K562 (cell line): ENCODE measurements at regions not wholly inside any gene's neighbourhood (a gene's known extent, or its start where the extent isn't known, plus 50 kb on each side); places are given as distances from the start of the nearest gene placed in this dataset.
A peak's percentile ranks its signal among the peaks of the same experiment; 100 is the strongest.

Source experiments
- ATAC-seq: fragments of 200-7000 bp; cut with Tn5 transposase; 3 replicates; pipeline ENCODE4 v1.9.1; 2020; ENCODE audit warnings: moderate library complexity
- BruUV-seq: library from RNA; stranded (reverse); fragments of 400-500 nt; replicated peaks from 2 replicates; lab custom pipeline; 2021; lab: Mats Ljungman, UMichigan
- CTCF ChIA-PET: fragments of 300-600 bp; formaldehyde crosslinking; extraction: SDS; loops from one replicate; lab custom pipeline; 2021; ENCODE audit warnings: low intra/inter-chr PET ratio; lab: Yijun Ruan, JAX
- POLR2A ChIA-PET: fragments of 300-600, 350-650 bp; sonication (Branson Sonifier 250); formaldehyde crosslinking; extraction: SDS; loops from one replicate; lab custom pipeline; 2021; ENCODE audit warnings: antibody characterized with exemption, inconsistent platforms; lab: Yijun Ruan, JAX
- DNase-seq, 4 experiments: peaks; one replicate each; pipeline versions ENCODE4 v3.0.0 to v3.0.0-alpha.2; 2011 to 2018; ENCODE audit warnings: low spot score in 3 of 4, mixed read lengths in 3 of 4; ENCODE audit errors: extremely low read depth in 1 of 4
- FAIRE-seq: peaks from 2 replicates; lab custom pipeline; 2011; peaks lifted over from hg19 to GRCh38; lab: Jason Lieb, UNC
- H2AFZ ChIP-seq: 2 replicates; pipeline ENCODE4 v1.6.0; 2011; ENCODE audit warnings: low read depth, low read length, control low read depth, inconsistent platforms
- H3K27ac ChIP-seq: fragments of 200-600 bp; 3 replicates; pipeline ENCODE4 v1.8.0; 2011; ENCODE audit warnings: low read depth, mild to moderate bottlenecking, control low read depth, inconsistent platforms, low read length, moderate library complexity, mixed read lengths; ENCODE audit errors: extremely low read depth
- H3K27me3 ChIP-seq, 2 experiments: fragments of 300-600 bp in 1 of 2; 2 replicates in 1 of 2; 3 replicates in 1 of 2; pipeline versions ENCODE4 v1.6.0 to v1.8.0; 2011; ENCODE audit warnings: inconsistent platforms in 2 of 2, low read length in 2 of 2, mild to moderate bottlenecking in 1 of 2, mixed read lengths in 1 of 2, moderate library complexity in 1 of 2; ENCODE audit not compliant: control insufficient read depth in 2 of 2, insufficient read depth in 2 of 2
- H3K36me3 ChIP-seq: fragments of 300-600 bp; 3 replicates; pipeline ENCODE4 v1.8.0; 2011; ENCODE audit warnings: mild to moderate bottlenecking, low read length, inconsistent platforms; ENCODE audit not compliant: control insufficient read depth, insufficient read depth
- H3K4me1 ChIP-seq, 2 experiments: fragments of 200-600 bp in 1 of 2; replicated peaks in 1 of 2; 2 replicates in 1 of 2; 3 replicates in 1 of 2; pipeline versions ENCODE4 v1.5.1 to v1.8.0; 2011; ENCODE audit warnings: inconsistent platforms in 2 of 2, low read length in 2 of 2, mild to moderate bottlenecking in 1 of 2, mixed read lengths in 1 of 2, moderate library complexity in 1 of 2; ENCODE audit not compliant: control insufficient read depth in 2 of 2, insufficient read depth in 2 of 2
- H3K4me2 ChIP-seq: 2 replicates; pipeline ENCODE4 v1.6.1; 2011; ENCODE audit warnings: low read length, control low read depth, inconsistent platforms, mixed read lengths; ENCODE audit not compliant: insufficient read depth
- H3K4me3 ChIP-seq: fragments of 200-600 bp; sonication (generic), shearing (Covaris generic); 2 replicates; pipeline ENCODE4 v1.5.1; 2016; ENCODE audit warnings: control low read depth, inconsistent platforms
- H3K79me2 ChIP-seq: fragments of 200-600 bp; 3 replicates; pipeline ENCODE4 v1.8.0; 2011; ENCODE audit warnings: low read length, inconsistent platforms; ENCODE audit not compliant: control insufficient read depth, insufficient read depth
- H3K9ac ChIP-seq, 2 experiments: 2 replicates each; pipeline versions ENCODE4 v1.6.0 to v1.6.1; 2011; ENCODE audit warnings: low read depth in 2 of 2, low read length in 2 of 2, control low read depth in 1 of 2, inconsistent platforms in 1 of 2, mild to moderate bottlenecking in 1 of 2, mixed read lengths in 1 of 2; ENCODE audit not compliant: insufficient read depth in 1 of 2
- H3K9me1 ChIP-seq: one replicate; pipeline ENCODE4 v1.6.0; 2011; ENCODE audit warnings: inconsistent platforms, mild to moderate bottlenecking, low read length, moderate library complexity; ENCODE audit not compliant: control insufficient read depth, insufficient read depth
- H3K9me3 ChIP-seq: replicated peaks from 2 replicates; pipeline ENCODE4 v1.5.1; 2011; ENCODE audit warnings: low read depth, low read length, inconsistent platforms; ENCODE audit not compliant: control insufficient read depth, insufficient read depth
- H4K20me1 ChIP-seq: replicated peaks from 2 replicates; pipeline ENCODE4 v1.6.1; 2011; ENCODE audit warnings: low read length, inconsistent platforms, mixed read lengths; ENCODE audit not compliant: control insufficient read depth, insufficient read depth
- CEBPG ChIP-seq, 3 experiments: fragments of 200-800 bp in 1 of 3; sonication (Bioruptor generic) in 1 of 3; sonication (generic) in 1 of 3; formaldehyde crosslinking in 1 of 3; IDR thresholded peaks in 2 of 3; conservative IDR thresholded peaks in 1 of 3; 2 replicates each; pipeline versions ENCODE4 v1.6.1 to v1.8.0; 2016 to 2022; ENCODE audit warnings: missing compliant biosample characterization in 2 of 3, missing genetic modification characterization in 2 of 3, mild to moderate bottlenecking in 1 of 3, missing genetic modification reagents in 1 of 3
- HMGXB4 ChIP-seq: sonication (generic); formaldehyde crosslinking; IDR thresholded peaks from 2 replicates; pipeline ENCODE4 v1.8.1; 2023; ENCODE audit warnings: mild to moderate bottlenecking, missing genetic modification reagents
- RFX1 ChIP-seq: fragments of 450-650 bp; IDR thresholded peaks from 2 replicates; pipeline ENCODE4 v1.6.1; 2016; ENCODE audit warnings: mild to moderate bottlenecking, moderate library complexity
- SMARCC2 ChIP-seq: fragments of 450-650 bp; IDR thresholded peaks from 2 replicates; pipeline ENCODE4 v1.6.1; 2017; ENCODE audit warnings: antibody characterized with exemption, moderate library complexity, mild to moderate bottlenecking, low read depth
- ZNF197 ChIP-seq: fragments of 200-800 bp; sonication (Bioruptor generic); IDR thresholded peaks from 2 replicates; pipeline ENCODE4 v1.6.1; 2016; ENCODE audit warnings: low read depth, missing genetic modification characterization, missing compliant biosample characterization
- ZNF217 ChIP-seq: sonication (generic); formaldehyde crosslinking; IDR thresholded peaks from 2 replicates; pipeline ENCODE4 v1.8.0; 2022; ENCODE audit warnings: mild to moderate bottlenecking, missing genetic modification reagents
- WGBS: fragments of 100-300 bp; shearing (Covaris generic); methylation state at CpG from one replicate; pipeline ENCODE4 v1.1.6; 2016; ENCODE audit warnings: low coverage, mixed read lengths; ENCODE audit not compliant: insufficient coverage; ENCODE audit errors: missing lambda C conversion rate; 5-methylcytosine and 5-hydroxymethylcytosine counted together
- in situ Hi-C: fragments of 300-500 bp; cut with MboI; formaldehyde crosslinking; loops from 4 replicates; pipeline ENCODE4 v1.15.0; 2018; ENCODE audit warnings: inconsistent platforms, mixed read lengths
- intact Hi-C: fragments of 100-400 bp; cut with micrococcal nuclease; formaldehyde crosslinking; loops from 2 replicates; pipeline ENCODE4 v1.14.2; 2022

- TF ChIP-seq SMARCC2 (no peak), ZNF197 (CRISPR knock-in tag) (no peak), ZNF217 (CRISPR knock-in tag) (no peak), HMGXB4 (CRISPR knock-in tag) (no peak), CEBPG (CRISPR knock-in tag; IDR thresholded peaks at IDR 0.05) (no peak), CEBPG (tag; conservative IDR thresholded peaks at IDR 0.05 in 1 of 2, IDR thresholded peaks at IDR 0.05 in 1 of 2) (no peak)
Measured at GRCh38 chr2:4085186-4085585, 381.8 kb downstream of the DCDC2C start (continued).

GRCh38 chr2:4090668-4091630 lies 387.6 kb downstream of the DCDC2C start:
- peak; percentile 44 for TF ChIP-seq RFX1
- no peak for TF ChIP-seq ZNF197 (CRISPR knock-in tag)
- no peaks in the 10 kb centered on the region for H3K4me1 ChIP-seq
- ATAC-seq (no peak), FAIRE-seq (no peak), DNase-seq (peak in 2 of 4 experiments; percentile 13 to 15)
- H3K4me2 ChIP-seq, result no peak overlapping the region
- H3K36me3 ChIP-seq, result no peaks in the 10 kb centered on the region
- H4K20me1 ChIP-seq, result no peaks in the 10 kb centered on the region
- no TSS peak for BruUV-seq
- no peaks in the 10 kb centered on the region for H3K9me1 ChIP-seq
- H3K4me3 ChIP-seq, result no peak overlapping the region
- ChIA-PET POLR2A (no interaction called here), CTCF (no interaction called here)
- no peak overlapping the region for H2AFZ ChIP-seq
- no peak overlapping the region for H3K9ac ChIP-seq
- no peaks in the 10 kb centered on the region; the same call in 1 of the 2 replicates for H3K9me3 ChIP-seq
- no peaks in the 10 kb centered on the region for H3K79me2 ChIP-seq
- H3K27ac ChIP-seq, result no peak overlapping the region
- in situ Hi-C loops, result no loop called here
- 0% methylated on average over 9 of the region's 14 CpGs for WGBS
- no peaks in the 10 kb centered on the region for H3K27me3 ChIP-seq
- intact Hi-C loops, result no loop called here
